ENCODE measurements at regions not wholly inside any gene's neighbourhood (a gene's known extent, or its start where the extent isn't known, plus 50 kb on each side); places are given as distances from the start of the nearest gene placed in this dataset.

- 91% methylated on average over 1 of the region's 1 CpG for WGBS
- H3K4me1 ChIP-seq (replicated peaks), result no peaks in the 10 kb centered on the region
- H3K27ac ChIP-seq, result no peak overlapping the region
- no peaks in the 10 kb centered on the region for H3K9me3 ChIP-seq
- H3K36me3 ChIP-seq, result no peaks in the 10 kb centered on the region
- H3K4me3 ChIP-seq, result no peak overlapping the region
- DNase-seq (ENCODE audit: low spot score), result no peak
- no peak for TF ChIP-seq POLR2A (IDR thresholded peaks at IDR 0.05)
- TF ChIP-seq, protein P1, sequence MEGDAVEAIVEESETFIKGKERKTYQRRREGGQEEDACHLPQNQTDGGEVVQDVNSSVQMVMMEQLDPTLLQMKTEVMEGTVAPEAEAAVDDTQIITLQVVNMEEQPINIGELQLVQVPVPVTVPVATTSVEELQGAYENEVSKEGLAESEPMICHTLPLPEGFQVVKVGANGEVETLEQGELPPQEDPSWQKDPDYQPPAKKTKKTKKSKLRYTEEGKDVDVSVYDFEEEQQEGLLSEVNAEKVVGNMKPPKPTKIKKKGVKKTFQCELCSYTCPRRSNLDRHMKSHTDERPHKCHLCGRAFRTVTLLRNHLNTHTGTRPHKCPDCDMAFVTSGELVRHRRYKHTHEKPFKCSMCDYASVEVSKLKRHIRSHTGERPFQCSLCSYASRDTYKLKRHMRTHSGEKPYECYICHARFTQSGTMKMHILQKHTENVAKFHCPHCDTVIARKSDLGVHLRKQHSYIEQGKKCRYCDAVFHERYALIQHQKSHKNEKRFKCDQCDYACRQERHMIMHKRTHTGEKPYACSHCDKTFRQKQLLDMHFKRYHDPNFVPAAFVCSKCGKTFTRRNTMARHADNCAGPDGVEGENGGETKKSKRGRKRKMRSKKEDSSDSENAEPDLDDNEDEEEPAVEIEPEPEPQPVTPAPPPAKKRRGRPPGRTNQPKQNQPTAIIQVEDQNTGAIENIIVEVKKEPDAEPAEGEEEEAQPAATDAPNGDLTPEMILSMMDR (IDR thresholded peaks at IDR 0.05), result no peak
- no peak for TF ChIP-seq POLR2AphosphoS5 (IDR thresholded peaks at IDR 0.05)
- no peaks in the 10 kb centered on the region for H3K27me3 ChIP-seq (replicated peaks; ENCODE audit: insufficient read depth)
- intact Hi-C loops (cut with DNase I), result no loop called here
These were observed 320.4 kb upstream of the BOD1L1 start for GRCh38 chr4:13947921-13948320.

GRCh38 chr4:13950491-13950890, 323.0 kb upstream of the BOD1L1 start:
- no peak overlapping the region for H3K27ac ChIP-seq
- H3K4me1 ChIP-seq (replicated peaks), result no peaks in the 10 kb centered on the region
- no peaks in the 10 kb centered on the region for H3K36me3 ChIP-seq
- H3K4me3 ChIP-seq, result no peak overlapping the region
- TF ChIP-seq POLR2AphosphoS5 (IDR thresholded peaks at IDR 0.05) (no peak), POLR2A (IDR thresholded peaks at IDR 0.05) (no peak)
- TF ChIP-seq, protein P1 (IDR thresholded peaks at IDR 0.05), result no peak
- intact Hi-C loops (cut with DNase I), result no loop called here
- no peaks in the 10 kb centered on the region for H3K27me3 ChIP-seq (replicated peaks; ENCODE audit: insufficient read depth)
- 56% methylated on average over 4 of the region's 4 CpGs for WGBS
- DNase-seq (ENCODE audit: low spot score), result no peak
- no peaks in the 10 kb centered on the region for H3K9me3 ChIP-seq

GRCh38 chr4:13953083-13953482, 325.6 kb upstream of the BOD1L1 start:
- no peak for DNase-seq (ENCODE audit: low spot score)
- no peaks in the 10 kb centered on the region for H3K36me3 ChIP-seq
- intact Hi-C loops (cut with DNase I), result no loop called here
- H3K9me3 ChIP-seq, result no peaks in the 10 kb centered on the region
- H3K27ac ChIP-seq, result no peak overlapping the region
- 86% methylated on average over 6 of the region's 6 CpGs for WGBS
- H3K27me3 ChIP-seq (replicated peaks; ENCODE audit: insufficient read depth), result no peaks in the 10 kb centered on the region
- no peak for TF ChIP-seq POLR2AphosphoS5 (IDR thresholded peaks at IDR 0.05)
- no peak for TF ChIP-seq POLR2A (IDR thresholded peaks at IDR 0.05)
- TF ChIP-seq, protein P1 (IDR thresholded peaks at IDR 0.05), result no peak
- H3K4me1 ChIP-seq (replicated peaks), result no peaks in the 10 kb centered on the region
- no peak overlapping the region for H3K4me3 ChIP-seq

DNA sequence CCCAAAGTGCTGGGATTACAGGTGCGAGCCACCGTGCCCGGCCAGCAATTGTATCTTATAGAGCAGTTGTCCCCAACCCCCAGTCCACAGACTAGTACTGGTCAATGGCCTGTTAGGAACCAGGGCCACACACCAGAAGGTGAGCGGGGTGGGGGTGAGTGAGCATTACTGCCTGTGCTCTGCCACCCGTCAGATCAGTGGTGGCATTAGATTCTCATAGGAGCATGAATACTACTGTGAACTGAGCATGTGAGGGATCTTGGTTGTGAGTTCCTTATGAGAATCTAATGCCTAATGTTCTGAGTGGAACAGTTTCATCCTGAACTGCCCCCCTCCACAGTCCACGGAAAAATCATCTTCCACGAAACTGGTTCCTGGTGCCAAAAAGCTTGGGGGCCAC, 328.0 kb upstream of the BOD1L1 start:
- no peaks in the 10 kb centered on the region for H3K36me3 ChIP-seq
- no peak for TF ChIP-seq POLR2AphosphoS5 (IDR thresholded peaks at IDR 0.05)
- no peak for TF ChIP-seq POLR2A (IDR thresholded peaks at IDR 0.05)
- TF ChIP-seq, protein P1 (IDR thresholded peaks at IDR 0.05), result no peak
- no peaks in the 10 kb centered on the region for H3K4me1 ChIP-seq (replicated peaks)
- no peaks in the 10 kb centered on the region for H3K27me3 ChIP-seq (replicated peaks; ENCODE audit: insufficient read depth)
- intact Hi-C loops (cut with DNase I), result no loop called here
- no peak overlapping the region for H3K4me3 ChIP-seq
- no peak overlapping the region for H3K27ac ChIP-seq
- WGBS, result 89% methylated on average over 7 of the region's 7 CpGs
- no peaks in the 10 kb centered on the region for H3K9me3 ChIP-seq
- DNase-seq (ENCODE audit: low spot score), result no peak

DNA sequence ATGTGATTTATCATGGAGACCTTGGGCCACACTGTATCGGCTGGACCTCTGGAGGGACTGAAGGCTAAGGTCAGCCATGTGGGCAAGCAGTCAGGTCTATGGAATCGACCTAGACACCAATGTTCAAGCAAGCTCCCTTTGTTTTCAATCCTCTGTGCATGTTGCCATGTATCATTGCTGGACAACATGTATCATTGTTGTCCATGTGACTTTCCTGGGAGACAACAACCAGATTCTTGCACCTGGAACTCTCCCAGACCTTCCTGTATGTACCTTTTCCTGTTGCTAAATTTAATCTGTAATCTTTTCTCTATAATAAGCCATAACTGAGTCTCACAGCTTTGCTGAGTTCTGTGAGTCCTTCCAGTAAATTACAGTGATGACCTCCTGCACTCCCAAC, 329.4 kb upstream of the BOD1L1 start:
- 80% methylated on average over 2 of the region's 2 CpGs for WGBS
- H3K4me1 ChIP-seq (replicated peaks), result no peaks in the 10 kb centered on the region
- no peak overlapping the region for H3K4me3 ChIP-seq
- intact Hi-C loops (cut with DNase I), result no loop called here
- no peaks in the 10 kb centered on the region for H3K27me3 ChIP-seq (replicated peaks; ENCODE audit: insufficient read depth)
- DNase-seq (ENCODE audit: low spot score), result no peak
- TF ChIP-seq POLR2A (IDR thresholded peaks at IDR 0.05) (no peak), POLR2AphosphoS5 (IDR thresholded peaks at IDR 0.05) (no peak)
- TF ChIP-seq, protein P1 (IDR thresholded peaks at IDR 0.05), result no peak
- H3K9me3 ChIP-seq, result no peaks in the 10 kb centered on the region
- no peaks in the 10 kb centered on the region for H3K36me3 ChIP-seq
- H3K27ac ChIP-seq, result no peak overlapping the region
